Epithelial cell of proximal tubule (primary cell): ENCODE measurements at regions not wholly inside any gene's neighbourhood (a gene's known extent, or its start where the extent isn't known, plus 50 kb on each side); places are given as distances from the start of the nearest gene placed in this dataset.
A peak's percentile ranks its signal among the peaks of the same experiment; 100 is the strongest.

Experiments
- DNase-seq: peaks from one replicate; pipeline ENCODE4 v3.0.0-alpha.2; 2011; ENCODE audit warnings: low read depth
- H3K4me3 ChIP-seq: 2 replicates; pipeline ENCODE4 v1.5.1; 2011; ENCODE audit warnings: low read depth, mild to moderate bottlenecking, low read length
- TF ChIP-seq, protein P1 (sequence below): conservative IDR thresholded peaks from 2 replicates; pipeline ENCODE4 v1.5.1; 2012; ENCODE audit warnings: low read depth, mild to moderate bottlenecking, low read length

DNA sequence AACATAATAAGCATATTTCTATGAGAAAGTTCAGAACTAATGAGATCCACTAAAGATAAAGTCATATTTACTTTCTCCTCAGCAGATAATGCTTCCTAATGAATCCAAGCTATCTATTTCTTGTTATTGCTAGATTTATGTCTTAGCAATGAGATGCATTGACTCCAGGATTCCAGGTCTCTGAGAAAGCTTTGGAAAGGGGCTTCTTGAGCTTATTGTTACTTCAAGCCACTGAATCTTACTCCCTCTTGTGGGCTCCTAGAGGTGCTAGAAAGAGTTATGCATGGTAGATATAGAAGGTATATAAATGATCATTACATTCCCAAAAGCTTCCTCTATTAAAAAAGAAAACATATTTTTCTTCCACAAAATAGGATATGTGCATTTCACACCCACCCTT, 246.4 kb upstream of the ADAMTS5 start:
- no peak for DNase-seq
- TF ChIP-seq, protein P1, sequence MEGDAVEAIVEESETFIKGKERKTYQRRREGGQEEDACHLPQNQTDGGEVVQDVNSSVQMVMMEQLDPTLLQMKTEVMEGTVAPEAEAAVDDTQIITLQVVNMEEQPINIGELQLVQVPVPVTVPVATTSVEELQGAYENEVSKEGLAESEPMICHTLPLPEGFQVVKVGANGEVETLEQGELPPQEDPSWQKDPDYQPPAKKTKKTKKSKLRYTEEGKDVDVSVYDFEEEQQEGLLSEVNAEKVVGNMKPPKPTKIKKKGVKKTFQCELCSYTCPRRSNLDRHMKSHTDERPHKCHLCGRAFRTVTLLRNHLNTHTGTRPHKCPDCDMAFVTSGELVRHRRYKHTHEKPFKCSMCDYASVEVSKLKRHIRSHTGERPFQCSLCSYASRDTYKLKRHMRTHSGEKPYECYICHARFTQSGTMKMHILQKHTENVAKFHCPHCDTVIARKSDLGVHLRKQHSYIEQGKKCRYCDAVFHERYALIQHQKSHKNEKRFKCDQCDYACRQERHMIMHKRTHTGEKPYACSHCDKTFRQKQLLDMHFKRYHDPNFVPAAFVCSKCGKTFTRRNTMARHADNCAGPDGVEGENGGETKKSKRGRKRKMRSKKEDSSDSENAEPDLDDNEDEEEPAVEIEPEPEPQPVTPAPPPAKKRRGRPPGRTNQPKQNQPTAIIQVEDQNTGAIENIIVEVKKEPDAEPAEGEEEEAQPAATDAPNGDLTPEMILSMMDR, result peak; percentile 56

DNA sequence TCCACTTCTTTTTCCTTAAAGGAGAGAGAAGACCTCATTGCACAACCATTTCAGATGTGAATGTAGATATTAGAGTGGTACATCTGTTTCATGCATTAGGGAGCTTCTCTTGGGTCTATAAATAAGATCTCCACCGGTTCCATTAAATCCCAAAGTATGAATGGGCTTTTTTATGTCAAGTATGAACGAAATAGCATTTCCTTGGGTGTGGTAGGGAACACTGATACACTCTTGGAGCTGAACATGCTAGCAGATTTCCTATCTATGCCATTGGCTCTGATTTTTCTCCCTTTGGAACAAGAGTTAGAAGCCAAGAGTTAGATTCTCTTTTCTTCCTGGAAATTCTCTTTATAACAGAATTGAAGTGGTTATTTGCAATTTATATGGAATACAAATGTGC, 245.6 kb upstream of the ADAMTS5 start:
- H3K4me3 ChIP-seq, result no peak overlapping the region
- TF ChIP-seq, protein P1, result no peak

More for the DNA sequence above, 246.4 kb upstream of the ADAMTS5 start:
- no peak overlapping the region for H3K4me3 ChIP-seq

DNA sequence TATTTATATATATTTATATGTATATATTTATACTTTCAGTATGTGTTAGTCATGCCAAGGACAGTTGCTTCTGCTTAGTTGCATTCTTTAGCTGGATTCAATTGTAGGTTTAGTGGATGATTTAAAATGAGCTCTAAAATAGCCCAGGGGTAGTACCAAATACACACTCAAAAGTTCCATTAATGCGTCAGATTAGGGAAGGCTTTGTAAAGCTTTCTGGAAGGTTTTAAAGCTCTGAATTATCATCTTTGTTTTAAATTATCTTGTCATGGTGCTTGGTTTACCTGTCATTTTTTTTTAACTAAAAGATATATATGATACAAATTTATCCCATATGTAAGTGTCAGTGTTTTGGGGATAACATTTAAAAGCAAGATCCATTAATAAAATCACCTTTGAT, 242.7 kb upstream of the ADAMTS5 start:
- TF ChIP-seq, protein P1, result no peak
- no peak for DNase-seq

More for the DNA sequence above, 245.6 kb upstream of the ADAMTS5 start:
- no peak for DNase-seq

DNA sequence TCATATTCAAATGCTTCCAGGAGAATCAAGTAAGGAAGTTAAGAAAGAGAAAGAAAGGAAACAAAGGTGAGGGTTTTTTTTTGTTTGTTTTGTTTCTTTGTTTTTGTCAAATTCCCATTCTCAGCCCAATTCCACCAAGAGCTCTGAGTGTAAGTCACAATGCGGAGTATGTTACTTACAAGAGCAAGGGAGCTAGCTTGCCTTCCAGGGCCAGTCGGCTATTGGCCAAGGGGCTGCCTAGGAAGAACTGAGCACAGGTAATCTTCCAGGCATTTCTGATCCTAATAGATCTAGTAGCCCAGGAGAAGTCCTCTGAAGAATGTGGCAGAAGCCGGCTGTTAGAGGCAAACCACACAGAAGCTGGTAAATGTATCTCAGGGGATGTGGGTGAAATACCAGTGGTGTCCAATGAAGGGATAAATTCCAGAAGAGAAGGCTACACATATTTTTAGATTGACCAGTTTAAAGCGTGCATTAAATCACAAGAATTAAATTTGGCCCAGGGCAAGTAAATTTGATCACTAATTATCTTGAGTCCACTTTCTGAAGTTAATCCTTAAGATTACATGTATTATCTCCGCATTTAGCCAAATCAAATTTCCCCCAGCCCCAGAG, 239.6 kb upstream of the ADAMTS5 start:
- DNase-seq, result no peak
- no peak overlapping the region for H3K4me3 ChIP-seq
- TF ChIP-seq, protein P1, result no peak

More for the DNA sequence above, 242.7 kb upstream of the ADAMTS5 start:
- no peak overlapping the region for H3K4me3 ChIP-seq

DNA sequence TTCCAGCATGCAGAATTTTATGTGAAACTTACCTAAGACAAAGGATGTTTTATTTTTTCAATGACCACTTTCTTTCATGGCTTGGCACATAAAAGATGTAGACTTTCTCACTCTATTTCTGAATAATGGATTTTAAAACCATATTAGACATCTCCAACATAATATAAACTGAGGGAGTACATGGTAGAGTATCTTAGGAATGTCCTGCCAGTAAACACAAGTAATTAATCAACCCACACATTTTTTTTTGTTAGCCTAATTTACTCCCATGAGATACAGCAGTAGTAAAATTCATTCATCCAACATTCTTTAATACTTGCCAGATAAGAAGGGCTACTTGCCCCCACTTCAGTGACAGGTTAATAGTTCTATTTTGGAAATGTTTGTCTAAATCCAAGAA, 235.4 kb upstream of the ADAMTS5 start:
- TF ChIP-seq, protein P1, result no peak
- H3K4me3 ChIP-seq, result no peak overlapping the region
- no peak for DNase-seq

DNA sequence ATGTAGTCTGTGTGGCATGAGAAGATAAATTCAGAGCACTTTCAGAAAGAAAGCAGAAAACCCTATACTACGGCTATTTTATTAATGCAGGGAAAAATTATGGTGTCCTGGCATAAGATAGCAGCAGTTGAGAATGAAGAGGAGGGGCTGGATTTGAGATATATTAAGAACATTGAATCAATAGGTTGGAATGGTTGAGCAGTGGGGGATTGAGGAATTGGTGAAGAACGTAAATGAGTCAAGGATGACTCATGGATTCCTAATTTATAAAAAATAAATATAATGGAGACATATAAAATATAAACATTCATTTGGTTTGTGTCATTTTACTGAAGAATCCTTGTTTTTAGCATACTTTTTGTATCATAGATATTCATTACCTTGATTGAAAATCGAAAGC, 234.3 kb upstream of the ADAMTS5 start:
- H3K4me3 ChIP-seq, result no peak overlapping the region
- TF ChIP-seq, protein P1, result no peak
- no peak for DNase-seq

DNA sequence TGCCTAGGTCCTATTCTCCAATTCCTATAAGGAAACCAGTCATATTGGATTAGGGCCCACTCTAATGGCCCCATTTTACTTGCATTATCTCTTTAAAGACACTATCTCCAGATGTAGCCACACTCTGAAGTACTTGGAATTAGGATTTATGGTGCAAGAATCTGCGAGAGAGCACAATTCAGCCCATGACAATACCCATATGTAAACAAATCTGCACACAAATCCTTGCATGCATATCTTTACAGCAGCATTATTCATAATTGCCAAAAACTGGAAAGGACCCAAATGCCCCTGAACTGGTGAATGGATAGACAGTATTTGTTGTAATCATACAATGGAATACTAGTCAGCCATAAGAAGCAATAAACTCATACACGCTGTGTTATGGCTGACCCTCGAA, 229.8 kb upstream of the ADAMTS5 start:
- no peak overlapping the region for H3K4me3 ChIP-seq
- no peak for DNase-seq
- TF ChIP-seq, protein P1, result no peak
